SK-N-SH (cell line): ENCODE measurements at regions not wholly inside any gene's neighbourhood (a gene's known extent, or its start where the extent isn't known, plus 50 kb on each side); places are given as distances from the start of the nearest gene placed in this dataset.

ENCODE experiments used
- CHD2 ChIP-seq: fragments of 150-350 bp; IDR thresholded peaks from 2 replicates; pipeline ENCODE4 v1.6.1; 2018; ENCODE audit warnings: low read length; ENCODE audit not compliant: partially characterized antibody
- EP300 ChIP-seq, 2 experiments: IDR thresholded peaks; 2 replicates each; pipeline versions ENCODE4 v1.4.0 to v1.6.1; 2012; ENCODE audit warnings: borderline replicate concordance in 1 of 2, low read depth in 1 of 2, low read length in 1 of 2
- EZH2phosphoT487 ChIP-seq: fragments of 200-600 bp; sonication (generic); IDR thresholded peaks from 2 replicates; pipeline ENCODE4 v1.6.1; 2017; ENCODE audit warnings: low read depth, mixed run types, mild to moderate bottlenecking, antibody characterized with exemption, moderate library complexity, borderline replicate concordance
- GABPA ChIP-seq: IDR thresholded peaks from 2 replicates; pipeline ENCODE4 v1.4.0; 2012; ENCODE audit warnings: low read depth, mild to moderate bottlenecking
- GATA2 ChIP-seq: sonication (generic); formaldehyde crosslinking; IDR thresholded peaks from 2 replicates; pipeline ENCODE4 v1.5.0; 2020; ENCODE audit warnings: mild to moderate bottlenecking, missing genetic modification reagents
- NRF1 ChIP-seq: IDR thresholded peaks from 2 replicates; pipeline ENCODE4 v1.6.1; 2012; ENCODE audit warnings: low read depth, mild to moderate bottlenecking, low read length
- RFX5 ChIP-seq: IDR thresholded peaks from 2 replicates; pipeline ENCODE4 v1.6.1; 2012; ENCODE audit warnings: mild to moderate bottlenecking, improper control_type of control experiment, low read length
- RXRA ChIP-seq: IDR thresholded peaks from 2 replicates; pipeline ENCODE4 v1.4.0; 2012; ENCODE audit warnings: low read depth, mild to moderate bottlenecking, borderline replicate concordance
- SMC3 ChIP-seq: IDR thresholded peaks from 2 replicates; pipeline ENCODE4 v1.6.1; 2012; ENCODE audit warnings: low read depth, low read length, improper control_type of control experiment
- TF ChIP-seq, protein P1 (sequence below): fragments of 200-600 bp; sonication (generic); IDR thresholded peaks from 2 replicates; pipeline ENCODE4 v1.6.1; 2017; ENCODE audit warnings: antibody characterized with exemption, mild to moderate bottlenecking, moderate library complexity
- TF ChIP-seq, protein P2 (sequence below): IDR thresholded peaks from 2 replicates; pipeline ENCODE4 v1.6.1; 2012; ENCODE audit warnings: mild to moderate bottlenecking, low read depth, low read length, moderate library complexity
- TF ChIP-seq, protein P3 (sequence below): IDR thresholded peaks from 2 replicates; pipeline ENCODE4 v1.4.0; 2012; ENCODE audit warnings: low read depth, borderline replicate concordance
- TF ChIP-seq, protein P4 (sequence below): fragments of 150-350 bp; IDR thresholded peaks from 2 replicates; pipeline ENCODE4 v1.6.1; 2017; ENCODE audit warnings: antibody characterized with exemption, low read length, low read depth, borderline replicate concordance

GRCh38 chr16:86924537-86924936 lies 346.2 kb downstream of the FOXL1 start:
- no peak for TF ChIP-seq NRF1
- TF ChIP-seq, protein P1, sequence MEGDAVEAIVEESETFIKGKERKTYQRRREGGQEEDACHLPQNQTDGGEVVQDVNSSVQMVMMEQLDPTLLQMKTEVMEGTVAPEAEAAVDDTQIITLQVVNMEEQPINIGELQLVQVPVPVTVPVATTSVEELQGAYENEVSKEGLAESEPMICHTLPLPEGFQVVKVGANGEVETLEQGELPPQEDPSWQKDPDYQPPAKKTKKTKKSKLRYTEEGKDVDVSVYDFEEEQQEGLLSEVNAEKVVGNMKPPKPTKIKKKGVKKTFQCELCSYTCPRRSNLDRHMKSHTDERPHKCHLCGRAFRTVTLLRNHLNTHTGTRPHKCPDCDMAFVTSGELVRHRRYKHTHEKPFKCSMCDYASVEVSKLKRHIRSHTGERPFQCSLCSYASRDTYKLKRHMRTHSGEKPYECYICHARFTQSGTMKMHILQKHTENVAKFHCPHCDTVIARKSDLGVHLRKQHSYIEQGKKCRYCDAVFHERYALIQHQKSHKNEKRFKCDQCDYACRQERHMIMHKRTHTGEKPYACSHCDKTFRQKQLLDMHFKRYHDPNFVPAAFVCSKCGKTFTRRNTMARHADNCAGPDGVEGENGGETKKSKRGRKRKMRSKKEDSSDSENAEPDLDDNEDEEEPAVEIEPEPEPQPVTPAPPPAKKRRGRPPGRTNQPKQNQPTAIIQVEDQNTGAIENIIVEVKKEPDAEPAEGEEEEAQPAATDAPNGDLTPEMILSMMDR, result no peak
- TF ChIP-seq, protein P2, sequence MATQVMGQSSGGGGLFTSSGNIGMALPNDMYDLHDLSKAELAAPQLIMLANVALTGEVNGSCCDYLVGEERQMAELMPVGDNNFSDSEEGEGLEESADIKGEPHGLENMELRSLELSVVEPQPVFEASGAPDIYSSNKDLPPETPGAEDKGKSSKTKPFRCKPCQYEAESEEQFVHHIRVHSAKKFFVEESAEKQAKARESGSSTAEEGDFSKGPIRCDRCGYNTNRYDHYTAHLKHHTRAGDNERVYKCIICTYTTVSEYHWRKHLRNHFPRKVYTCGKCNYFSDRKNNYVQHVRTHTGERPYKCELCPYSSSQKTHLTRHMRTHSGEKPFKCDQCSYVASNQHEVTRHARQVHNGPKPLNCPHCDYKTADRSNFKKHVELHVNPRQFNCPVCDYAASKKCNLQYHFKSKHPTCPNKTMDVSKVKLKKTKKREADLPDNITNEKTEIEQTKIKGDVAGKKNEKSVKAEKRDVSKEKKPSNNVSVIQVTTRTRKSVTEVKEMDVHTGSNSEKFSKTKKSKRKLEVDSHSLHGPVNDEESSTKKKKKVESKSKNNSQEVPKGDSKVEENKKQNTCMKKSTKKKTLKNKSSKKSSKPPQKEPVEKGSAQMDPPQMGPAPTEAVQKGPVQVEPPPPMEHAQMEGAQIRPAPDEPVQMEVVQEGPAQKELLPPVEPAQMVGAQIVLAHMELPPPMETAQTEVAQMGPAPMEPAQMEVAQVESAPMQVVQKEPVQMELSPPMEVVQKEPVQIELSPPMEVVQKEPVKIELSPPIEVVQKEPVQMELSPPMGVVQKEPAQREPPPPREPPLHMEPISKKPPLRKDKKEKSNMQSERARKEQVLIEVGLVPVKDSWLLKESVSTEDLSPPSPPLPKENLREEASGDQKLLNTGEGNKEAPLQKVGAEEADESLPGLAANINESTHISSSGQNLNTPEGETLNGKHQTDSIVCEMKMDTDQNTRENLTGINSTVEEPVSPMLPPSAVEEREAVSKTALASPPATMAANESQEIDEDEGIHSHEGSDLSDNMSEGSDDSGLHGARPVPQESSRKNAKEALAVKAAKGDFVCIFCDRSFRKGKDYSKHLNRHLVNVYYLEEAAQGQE, result no peak
- no peak for TF ChIP-seq EZH2phosphoT487
- TF ChIP-seq RXRA, result no peak; the same call in 1 of the 2 replicates
- TF ChIP-seq SMC3, result no peak
- peak in 1 of 2 experiments; percentile 58; a peak in 1 of 4 replicates for TF ChIP-seq EP300 (IDR thresholded peaks at IDR 0.05; ENCODE audit: borderline replicate concordance in 1 of 2, low read depth in 1 of 2, low read length in 1 of 2)
- no peak for TF ChIP-seq GABPA
- TF ChIP-seq, protein P3, sequence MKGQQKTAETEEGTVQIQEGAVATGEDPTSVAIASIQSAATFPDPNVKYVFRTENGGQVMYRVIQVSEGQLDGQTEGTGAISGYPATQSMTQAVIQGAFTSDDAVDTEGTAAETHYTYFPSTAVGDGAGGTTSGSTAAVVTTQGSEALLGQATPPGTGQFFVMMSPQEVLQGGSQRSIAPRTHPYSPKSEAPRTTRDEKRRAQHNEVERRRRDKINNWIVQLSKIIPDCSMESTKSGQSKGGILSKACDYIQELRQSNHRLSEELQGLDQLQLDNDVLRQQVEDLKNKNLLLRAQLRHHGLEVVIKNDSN, result no peak
- no peak for TF ChIP-seq RFX5
- TF ChIP-seq, protein P4, sequence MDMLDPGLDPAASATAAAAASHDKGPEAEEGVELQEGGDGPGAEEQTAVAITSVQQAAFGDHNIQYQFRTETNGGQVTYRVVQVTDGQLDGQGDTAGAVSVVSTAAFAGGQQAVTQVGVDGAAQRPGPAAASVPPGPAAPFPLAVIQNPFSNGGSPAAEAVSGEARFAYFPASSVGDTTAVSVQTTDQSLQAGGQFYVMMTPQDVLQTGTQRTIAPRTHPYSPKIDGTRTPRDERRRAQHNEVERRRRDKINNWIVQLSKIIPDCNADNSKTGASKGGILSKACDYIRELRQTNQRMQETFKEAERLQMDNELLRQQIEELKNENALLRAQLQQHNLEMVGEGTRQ, result no peak
- no peak for TF ChIP-seq GATA2 (CRISPR knock-in tag)
- no peak for TF ChIP-seq CHD2
